ENCODE measurements at regions not wholly inside any gene's neighbourhood (a gene's known extent, or its start where the extent isn't known, plus 50 kb on each side); places are given as distances from the start of the nearest gene placed in this dataset.

DNA sequence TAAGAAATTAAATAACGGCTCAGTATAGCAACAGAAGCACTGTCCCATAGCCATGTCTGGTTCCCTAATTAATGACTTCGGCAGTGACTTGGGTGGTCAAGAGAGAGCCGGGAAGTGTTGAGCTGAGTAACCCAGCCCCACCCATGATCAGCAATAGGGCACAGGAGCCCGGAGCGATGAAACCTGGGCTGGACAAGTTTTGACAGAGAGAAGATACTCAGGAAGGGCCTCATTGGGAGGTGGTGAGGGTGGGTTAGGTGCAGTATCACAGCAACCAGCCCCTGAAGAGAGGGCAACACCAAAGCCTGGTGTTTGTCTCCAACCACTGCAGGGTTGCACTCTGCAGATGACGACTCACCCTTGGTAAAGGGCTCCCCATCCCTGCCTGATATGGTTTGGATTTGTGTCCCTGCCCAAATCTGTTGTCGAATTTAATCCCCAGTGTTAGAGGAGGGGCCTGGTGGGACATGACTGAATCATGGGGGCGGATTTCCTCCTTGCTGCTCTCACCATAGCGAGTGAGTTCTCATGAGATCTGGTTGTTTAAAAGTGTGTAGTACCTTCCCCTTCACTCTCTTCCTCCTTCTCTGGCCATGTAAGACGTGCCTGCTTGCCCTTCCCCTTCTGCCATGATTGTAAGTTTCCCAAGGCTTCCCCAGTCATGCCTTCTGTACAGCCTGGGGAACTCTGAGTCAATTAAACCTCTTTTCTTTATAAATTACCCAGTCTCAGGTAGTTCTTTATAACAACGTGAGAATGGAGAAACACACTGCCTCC, 124.9 kb upstream of the MED13L start:
- Histone ChIP-seq H4K20me1 (ENCODE audit: control insufficient read depth, insufficient read depth, low read length, poor library complexity, severe bottlenecking) (no peaks in the 10 kb centered on the region), H3K4me1 (ENCODE audit: control insufficient read depth in 2 of 2, insufficient read depth in 2 of 2, low read length in 2 of 2) (peaks cover 6 to 23% of the 10 kb centered on the region in 2 donors), H3K4me2 (replicated peaks; ENCODE audit: low read depth, low read length, poor library complexity, severe bottlenecking) (no peak overlapping the region), H3K9ac (ENCODE audit: low read length) (no peak overlapping the region), H2AFZ (ENCODE audit: insufficient read depth, low read depth, low read length, poor library complexity, severe bottlenecking) (no peak overlapping the region), H3K79me2 (ENCODE audit: control insufficient read depth, insufficient read depth, low read length) (no peaks in the 10 kb centered on the region), H3K9me3 (ENCODE audit: control extremely low read depth in 1 of 3, control insufficient read depth in 2 of 3, insufficient read depth in 1 of 3, low read length in 2 of 3) (peaks cover 5 to 40% (median 34%) of the 10 kb centered on the region in 3 donors), H3K27ac (ENCODE audit: low read length in 2 of 2) (no peak overlapping the region), H3K4me3 (ENCODE audit: control extremely low read depth in 1 of 5, extremely low read depth in 1 of 5, insufficient read depth in 1 of 5, low read depth in 2 of 5, low read length in 4 of 5) (no peak overlapping the region), H3K27me3 (replicated peaks in 1 of 4; ENCODE audit: control extremely low read depth in 1 of 4, control insufficient read depth in 3 of 4, insufficient read depth in 4 of 4, low read length in 3 of 4) (no peaks in the 10 kb centered on the region), H3K36me3 (replicated peaks in 1 of 2; ENCODE audit: control extremely low read depth in 1 of 2, control insufficient read depth in 1 of 2, extremely low read depth in 1 of 2, insufficient read depth in 2 of 2, low read length in 1 of 2) (no peaks in the 10 kb centered on the region)
- intact Hi-C loops (cut with micrococcal nuclease): no loop called here
- 94% methylated on average over 5 of the region's 11 CpGs for WGBS (ENCODE audit: insufficient coverage)
- Mint-ChIP-seq H3K4me3 (no peak overlapping the region), H3K27ac (no peak overlapping the region), H3K9me3 (ENCODE audit: insufficient read depth) (peaks cover 24% of the 10 kb centered on the region), H3K4me1 (peaks cover 20% of the 10 kb centered on the region), H3K27me3 (no peaks in the 10 kb centered on the region)
- DNase-seq (no peak), ATAC-seq (ENCODE audit: low read depth) (no peak)
- POLR2A ChIA-PET: no interaction called here
- CTCF ChIA-PET: no interaction called here
- TF ChIP-seq, protein P1, sequence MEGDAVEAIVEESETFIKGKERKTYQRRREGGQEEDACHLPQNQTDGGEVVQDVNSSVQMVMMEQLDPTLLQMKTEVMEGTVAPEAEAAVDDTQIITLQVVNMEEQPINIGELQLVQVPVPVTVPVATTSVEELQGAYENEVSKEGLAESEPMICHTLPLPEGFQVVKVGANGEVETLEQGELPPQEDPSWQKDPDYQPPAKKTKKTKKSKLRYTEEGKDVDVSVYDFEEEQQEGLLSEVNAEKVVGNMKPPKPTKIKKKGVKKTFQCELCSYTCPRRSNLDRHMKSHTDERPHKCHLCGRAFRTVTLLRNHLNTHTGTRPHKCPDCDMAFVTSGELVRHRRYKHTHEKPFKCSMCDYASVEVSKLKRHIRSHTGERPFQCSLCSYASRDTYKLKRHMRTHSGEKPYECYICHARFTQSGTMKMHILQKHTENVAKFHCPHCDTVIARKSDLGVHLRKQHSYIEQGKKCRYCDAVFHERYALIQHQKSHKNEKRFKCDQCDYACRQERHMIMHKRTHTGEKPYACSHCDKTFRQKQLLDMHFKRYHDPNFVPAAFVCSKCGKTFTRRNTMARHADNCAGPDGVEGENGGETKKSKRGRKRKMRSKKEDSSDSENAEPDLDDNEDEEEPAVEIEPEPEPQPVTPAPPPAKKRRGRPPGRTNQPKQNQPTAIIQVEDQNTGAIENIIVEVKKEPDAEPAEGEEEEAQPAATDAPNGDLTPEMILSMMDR (IDR thresholded peaks at IDR 0.05): no peak
- TF ChIP-seq EZH2 (IDR thresholded peaks at IDR 0.05; ENCODE audit: borderline replicate concordance, insufficient read depth, low read depth, low read length, poor library complexity, severe bottlenecking): no peak

DNA sequence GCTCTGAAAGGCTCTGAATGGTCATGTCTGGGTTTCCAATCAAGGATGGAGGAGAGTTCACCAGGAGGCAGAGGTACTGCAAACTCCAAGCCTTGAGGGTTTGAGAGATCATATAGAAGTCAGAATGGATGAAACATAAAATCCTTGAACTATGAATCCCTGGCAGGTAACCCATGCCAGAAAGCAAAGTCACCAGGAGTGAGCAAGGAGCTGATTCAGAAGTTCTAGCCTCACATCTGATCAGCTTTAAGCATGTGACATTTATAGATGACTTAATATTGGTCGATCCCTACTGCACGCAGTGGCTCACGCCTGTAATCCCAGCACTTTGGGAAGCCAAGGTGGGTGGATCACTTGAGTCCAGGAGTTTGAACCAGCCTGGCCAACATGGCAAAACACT, 126.1 kb upstream of the MED13L start:
- no peak overlapping the region for H3K27ac Mint-ChIP-seq
- Histone ChIP-seq H3K27ac (ENCODE audit: low read length in 2 of 2) (no peak overlapping the region), H3K9ac (ENCODE audit: low read length) (no peak overlapping the region), H3K4me3 (ENCODE audit: control extremely low read depth in 1 of 5, extremely low read depth in 1 of 5, insufficient read depth in 1 of 5, low read depth in 2 of 5, low read length in 4 of 5) (no peak overlapping the region), H3K4me2 (replicated peaks; ENCODE audit: low read depth, low read length, poor library complexity, severe bottlenecking) (no peak overlapping the region), H2AFZ (ENCODE audit: insufficient read depth, low read depth, low read length, poor library complexity, severe bottlenecking) (no peak overlapping the region), H3K9me3 (ENCODE audit: control extremely low read depth in 1 of 3, control insufficient read depth in 2 of 3, insufficient read depth in 1 of 3, low read length in 2 of 3) (peaks cover 3 to 33% (median 31%) of the 10 kb centered on the region in 3 donors), H3K79me2 (ENCODE audit: control insufficient read depth, insufficient read depth, low read length) (no peaks in the 10 kb centered on the region), H3K4me1 (ENCODE audit: control insufficient read depth in 2 of 2, insufficient read depth in 2 of 2, low read length in 2 of 2) (peaks cover 6 to 23% of the 10 kb centered on the region in 2 donors), H3K27me3 (replicated peaks in 1 of 4; ENCODE audit: control extremely low read depth in 1 of 4, control insufficient read depth in 3 of 4, insufficient read depth in 4 of 4, low read length in 3 of 4) (no peaks in the 10 kb centered on the region), H3K36me3 (replicated peaks in 1 of 2; ENCODE audit: control extremely low read depth in 1 of 2, control insufficient read depth in 1 of 2, extremely low read depth in 1 of 2, insufficient read depth in 2 of 2, low read length in 1 of 2) (no peaks in the 10 kb centered on the region), H4K20me1 (ENCODE audit: control insufficient read depth, insufficient read depth, low read length, poor library complexity, severe bottlenecking) (no peaks in the 10 kb centered on the region)
- intact Hi-C loops (cut with micrococcal nuclease): no loop called here
- peaks cover 20% of the 10 kb centered on the region for H3K9me3 Mint-ChIP-seq (ENCODE audit: insufficient read depth)
- 96% methylated on average over 3 of the region's 3 CpGs for WGBS (ENCODE audit: insufficient coverage)
- DNase-seq (no peak), ATAC-seq (ENCODE audit: low read depth) (no peak)
- peaks cover 20% of the 10 kb centered on the region for H3K4me1 Mint-ChIP-seq
- H3K4me3 Mint-ChIP-seq: no peak overlapping the region
- CTCF ChIA-PET: no interaction called here
- TF ChIP-seq, protein P1 (IDR thresholded peaks at IDR 0.05): no peak
- no peak for TF ChIP-seq EZH2 (IDR thresholded peaks at IDR 0.05; ENCODE audit: borderline replicate concordance, insufficient read depth, low read depth, low read length, poor library complexity, severe bottlenecking)
- POLR2A ChIA-PET: no interaction called here
- no peaks in the 10 kb centered on the region for H3K27me3 Mint-ChIP-seq

All from B cell (primary cell).